ENCODE measurements at regions not wholly inside any gene's neighbourhood (a gene's known extent, or its start where the extent isn't known, plus 50 kb on each side); places are given as distances from the start of the nearest gene placed in this dataset.
A peak's percentile ranks its signal among the peaks of the same experiment; 100 is the strongest.

DNA sequence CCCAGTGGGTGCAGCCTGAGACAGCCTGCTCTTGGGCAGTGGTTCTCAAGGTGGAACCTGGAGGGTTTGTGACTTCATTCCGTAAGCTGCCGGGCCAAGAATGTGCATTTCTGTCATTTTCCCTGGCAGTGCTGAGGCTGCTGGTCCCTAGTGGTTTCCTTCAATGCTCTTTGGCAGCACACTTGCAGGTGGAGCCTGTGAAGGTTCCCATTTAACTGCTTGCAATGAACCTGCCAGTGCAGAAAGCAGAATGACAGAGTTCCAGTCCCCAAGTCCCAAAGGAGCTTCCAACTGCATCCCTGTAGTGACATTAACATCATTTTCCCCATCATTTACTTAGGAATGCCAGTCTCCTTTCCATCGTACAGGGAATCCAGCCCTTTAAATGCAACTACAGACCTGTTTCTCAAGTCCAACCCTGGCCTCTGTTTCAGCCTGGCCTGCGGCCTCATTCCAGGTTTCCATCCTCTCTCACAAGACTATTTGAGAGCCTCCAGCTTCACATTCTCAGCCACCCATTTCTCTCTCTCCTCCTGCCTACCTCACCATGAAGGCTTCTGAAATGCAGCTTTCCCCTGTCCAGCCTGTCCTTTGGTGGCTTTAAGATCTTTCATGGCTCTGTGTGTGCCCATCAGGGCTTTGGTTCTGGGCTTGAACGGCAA is 149.7 kb upstream of the GGTLC1 start:
- DNase-seq (ENCODE audit: low spot score), result no peak

DNA sequence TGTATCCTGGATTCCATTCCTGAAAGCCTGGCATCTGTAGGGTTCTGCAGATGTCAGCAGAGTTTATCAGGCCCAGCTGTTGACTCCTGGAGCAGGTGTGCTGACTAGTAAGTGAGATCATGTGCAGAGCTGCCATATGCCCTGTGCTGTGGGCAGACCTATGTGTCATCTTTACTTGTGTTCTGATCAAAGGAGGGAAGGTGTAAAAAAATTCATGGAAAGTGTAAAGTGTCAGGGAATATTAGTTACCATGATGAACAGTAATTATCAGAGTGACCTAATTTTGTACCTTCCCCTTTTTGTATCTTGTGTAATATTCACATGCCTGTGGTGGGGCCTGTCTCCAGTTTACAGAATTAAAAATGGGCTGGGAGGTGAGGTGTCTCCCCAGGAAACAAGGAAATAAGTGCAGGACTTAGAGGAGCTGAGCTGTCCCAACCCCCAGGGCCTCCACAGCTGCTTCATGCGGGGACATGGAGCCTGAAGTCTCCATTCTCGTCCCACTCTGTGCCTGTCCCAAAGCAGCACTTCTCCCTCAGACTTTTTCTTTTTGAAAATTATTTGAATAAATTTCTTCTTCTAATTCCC is 148.2 kb upstream of the GGTLC1 start:
- DNase-seq (ENCODE audit: low spot score), result no peak

DNA sequence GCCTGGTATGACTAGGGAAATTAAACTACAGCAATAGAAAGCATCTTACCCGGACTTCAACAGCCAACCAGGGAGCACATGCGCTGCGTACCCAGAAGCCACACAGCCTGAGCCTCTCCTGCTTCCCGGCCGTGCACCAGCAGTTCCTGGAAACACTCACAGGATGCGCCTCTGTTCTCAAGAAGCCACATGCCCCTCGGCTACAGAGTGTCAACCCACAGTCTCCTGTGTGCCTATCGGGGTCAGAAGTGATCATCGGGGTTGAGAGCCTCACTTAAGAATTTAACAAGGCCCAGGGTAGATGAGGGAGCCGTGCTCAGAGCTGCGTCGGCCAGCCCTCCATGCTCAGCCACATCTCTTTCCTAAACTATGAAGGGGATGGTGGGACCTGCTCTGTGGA is 147.2 kb upstream of the GGTLC1 start:
- peak; percentile 20 for DNase-seq (ENCODE audit: low spot score)

DNA sequence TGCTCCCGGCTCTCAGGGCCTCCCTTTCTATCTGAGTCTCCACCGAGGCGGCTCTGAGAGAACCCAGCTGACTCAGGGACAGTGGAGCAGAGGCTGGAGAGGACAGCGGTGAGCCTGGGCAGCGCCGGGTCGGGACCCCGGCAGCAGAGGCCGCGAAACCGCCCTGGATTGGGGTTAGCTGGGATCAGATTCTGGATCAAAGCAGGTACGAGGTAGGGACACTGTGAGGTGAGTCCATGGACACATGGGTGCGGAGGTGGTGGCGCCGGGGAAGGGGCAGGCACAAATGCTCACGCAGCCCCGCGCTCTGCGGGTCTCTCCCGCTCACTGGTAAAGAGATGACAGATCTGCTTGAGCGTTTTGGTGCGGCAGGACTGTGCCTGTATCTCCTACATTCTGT is 146.4 kb upstream of the GGTLC1 start:
- DNase-seq (ENCODE audit: low spot score), result no peak

DNA sequence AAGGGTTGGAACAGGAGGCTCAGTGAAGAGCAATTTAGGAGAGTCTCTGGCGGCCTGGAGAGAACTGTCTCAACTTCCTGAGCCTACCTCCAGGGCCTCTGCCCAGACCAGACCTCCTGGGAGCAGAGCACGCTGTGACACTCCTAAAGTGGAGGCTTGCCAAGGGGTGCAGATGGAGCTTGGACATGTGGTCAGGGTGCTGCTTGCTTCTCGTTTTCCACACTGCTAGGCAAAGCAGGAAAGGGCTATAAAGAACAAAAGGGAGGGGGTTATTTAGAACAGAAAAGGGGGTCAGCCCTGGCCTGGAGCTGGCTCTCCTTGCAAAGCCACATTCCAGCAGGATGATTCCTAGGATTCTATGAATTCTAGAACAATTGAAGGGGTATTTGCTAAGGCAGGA is 145.7 kb upstream of the GGTLC1 start:
- DNase-seq (ENCODE audit: low spot score), result no peak

DNA sequence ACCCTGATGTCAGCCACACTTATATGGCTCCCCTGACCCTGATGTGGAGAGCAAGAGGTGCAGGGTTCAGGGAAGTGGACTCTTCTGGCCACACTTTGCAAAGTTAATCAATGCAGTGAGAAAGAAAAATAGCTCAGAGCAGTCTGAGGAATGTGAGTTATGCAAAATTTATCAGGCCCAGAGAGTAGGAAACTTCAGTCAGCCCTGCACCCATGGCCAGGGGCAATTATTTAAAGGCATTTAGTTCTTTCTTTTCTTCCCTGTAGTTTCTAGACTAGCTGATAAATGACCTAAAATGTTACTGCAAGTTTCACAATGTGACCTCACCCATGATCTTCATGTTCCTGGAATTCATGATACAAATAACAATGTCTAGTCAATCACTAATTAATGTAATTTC is 143.7 kb upstream of the GGTLC1 start:
- no peak for DNase-seq (ENCODE audit: low spot score)

DNA sequence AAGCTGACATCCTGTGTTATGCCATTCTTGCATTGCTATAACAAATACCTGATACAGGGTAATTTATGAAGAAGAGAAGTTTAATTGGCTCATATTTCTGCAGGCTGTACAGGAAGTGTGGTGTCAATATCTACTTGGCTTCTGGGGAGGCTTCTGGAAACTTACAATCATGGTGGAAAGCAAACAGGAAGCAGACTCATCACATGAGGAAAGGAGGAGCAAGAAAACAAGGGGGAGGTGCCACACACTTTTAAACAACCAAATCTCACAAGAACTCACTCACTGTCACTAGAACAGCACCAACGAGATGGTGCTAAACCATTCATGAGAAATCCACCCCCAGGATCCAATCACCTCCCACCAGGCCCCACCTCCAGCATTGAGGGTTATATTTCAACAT is 143.1 kb upstream of the GGTLC1 start:
- no peak for DNase-seq (ENCODE audit: low spot score)

DNA sequence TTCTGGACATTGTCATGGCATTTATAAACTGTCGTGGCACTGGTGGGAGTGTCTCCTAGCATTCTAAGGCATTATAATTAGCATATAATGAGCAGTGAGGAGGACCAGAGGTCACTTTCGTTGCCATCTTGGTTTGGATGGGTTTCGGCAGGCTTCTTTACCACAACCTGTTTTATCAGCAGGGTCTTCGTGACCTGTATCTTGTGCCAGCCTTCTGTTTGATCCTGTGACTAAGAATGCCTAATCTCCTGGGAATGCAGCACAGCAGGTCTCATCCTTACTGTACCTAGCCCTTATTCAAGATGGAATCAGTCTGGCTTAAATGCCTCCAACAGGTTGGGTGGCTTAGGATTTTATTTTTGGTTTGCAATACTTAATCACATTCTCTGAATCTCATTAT is 142.7 kb upstream of the GGTLC1 start:
- DNase-seq (ENCODE audit: low spot score), result no peak

DNA sequence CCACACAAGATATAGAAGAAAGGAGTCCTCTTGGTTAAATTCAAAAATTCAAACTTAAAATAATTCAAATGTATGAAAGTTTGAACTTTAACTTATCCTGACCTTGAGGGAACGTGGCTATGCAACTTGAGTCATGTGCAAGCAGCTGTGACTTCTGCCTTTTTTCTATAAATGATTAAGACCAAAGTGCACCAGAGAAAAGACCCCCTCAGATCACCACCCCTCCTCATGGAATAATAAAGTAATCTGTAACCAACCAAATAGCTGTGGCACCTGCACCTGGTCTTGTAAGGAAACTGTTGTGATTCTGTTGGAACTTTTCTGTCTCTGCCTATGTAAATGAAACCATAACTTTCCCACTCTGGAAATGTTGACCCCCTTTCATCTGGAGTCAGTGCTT is 141.1 kb upstream of the GGTLC1 start:
- DNase-seq (ENCODE audit: low spot score), result no peak

DNA sequence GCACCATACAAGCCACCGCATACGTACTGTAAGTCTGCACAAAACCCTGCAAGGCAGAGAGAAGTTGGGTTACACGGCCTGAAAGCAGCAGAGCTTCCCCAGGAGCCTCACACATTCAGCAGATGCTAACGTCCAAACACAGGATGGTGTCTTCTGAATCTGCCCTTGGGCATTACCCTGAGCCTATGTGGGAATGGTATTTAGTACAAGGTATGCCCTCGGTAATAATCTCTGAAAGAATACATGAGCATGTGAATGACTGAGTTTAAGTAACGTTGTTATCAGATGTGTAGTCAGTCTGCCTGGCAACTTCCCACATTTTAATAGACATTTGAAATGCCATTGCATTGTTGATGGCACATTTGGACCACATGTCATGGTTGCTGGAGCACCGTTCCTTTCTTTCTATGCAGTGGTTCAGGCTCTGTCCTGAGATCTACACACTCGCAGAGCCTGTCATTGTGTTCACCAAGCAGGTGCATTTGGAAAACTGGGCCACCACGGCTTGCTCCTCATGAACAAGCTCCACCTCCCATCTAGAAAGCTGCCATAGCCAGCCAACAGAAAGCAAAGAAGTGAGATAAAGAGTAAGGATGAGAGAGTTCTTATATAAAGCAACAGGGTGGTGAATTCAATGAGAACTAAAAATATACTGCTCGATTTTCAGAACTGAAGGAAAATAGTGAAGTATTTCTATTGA is 136.5 kb upstream of the GGTLC1 start:
- DNase-seq (ENCODE audit: low spot score), result no peak

DNA sequence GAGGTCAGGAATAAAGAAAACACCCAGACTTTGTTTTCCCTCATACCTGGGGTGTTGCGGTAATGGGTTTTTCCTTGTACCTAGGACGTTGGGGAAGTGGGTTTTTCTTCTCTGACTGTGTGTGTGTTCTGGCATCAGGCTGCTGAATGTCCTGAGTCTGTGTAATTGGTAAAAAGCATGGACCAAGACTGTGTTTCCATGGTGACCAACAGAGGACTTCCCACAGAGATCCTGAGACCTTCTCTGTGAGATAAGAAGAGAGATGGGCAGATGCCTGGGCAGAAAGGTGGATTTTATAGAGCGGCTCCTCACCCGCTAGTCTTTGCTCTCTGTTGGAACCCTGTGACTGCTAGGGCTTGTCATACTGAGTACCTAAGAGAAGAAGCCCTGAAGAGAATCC is 135.4 kb upstream of the GGTLC1 start:
- DNase-seq (ENCODE audit: low spot score), result no peak

DNA sequence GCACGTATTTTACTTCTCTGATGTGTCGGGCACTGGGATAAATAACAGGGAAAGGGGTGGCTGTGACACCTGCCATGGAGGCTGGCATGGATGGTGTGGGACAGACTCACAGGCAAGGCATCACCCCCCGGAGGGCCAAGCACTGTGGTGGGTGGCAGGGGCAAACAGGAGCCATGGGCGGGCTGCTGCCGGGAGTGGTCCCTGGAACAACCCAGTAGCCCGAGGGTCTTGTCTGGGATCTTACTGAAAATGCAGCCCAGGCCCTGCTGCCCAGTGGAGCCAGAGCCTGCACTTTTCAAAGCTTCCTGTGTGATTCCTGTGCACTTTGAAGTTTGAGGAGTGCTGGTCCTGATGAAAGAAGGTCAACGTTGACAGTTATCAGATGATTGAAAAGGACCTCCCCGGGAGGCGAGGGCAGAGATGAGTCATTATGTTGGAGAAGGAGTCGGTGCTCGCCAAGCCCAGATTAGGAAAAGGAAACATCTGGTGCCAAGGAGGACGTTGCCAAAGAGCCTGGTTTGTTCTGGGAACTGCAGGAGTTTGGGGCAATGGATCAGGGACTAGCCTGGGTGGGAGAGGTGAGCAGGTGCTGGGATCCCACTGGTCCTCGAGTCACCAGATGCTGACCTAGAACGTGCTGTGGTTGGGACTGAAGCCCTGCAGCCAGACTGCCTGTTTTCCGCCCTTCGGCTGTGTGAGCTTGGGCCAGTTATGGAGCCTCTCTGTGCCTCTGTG is 130.0 kb upstream of the GGTLC1 start:
- DNase-seq (ENCODE audit: low spot score), result no peak

DNA sequence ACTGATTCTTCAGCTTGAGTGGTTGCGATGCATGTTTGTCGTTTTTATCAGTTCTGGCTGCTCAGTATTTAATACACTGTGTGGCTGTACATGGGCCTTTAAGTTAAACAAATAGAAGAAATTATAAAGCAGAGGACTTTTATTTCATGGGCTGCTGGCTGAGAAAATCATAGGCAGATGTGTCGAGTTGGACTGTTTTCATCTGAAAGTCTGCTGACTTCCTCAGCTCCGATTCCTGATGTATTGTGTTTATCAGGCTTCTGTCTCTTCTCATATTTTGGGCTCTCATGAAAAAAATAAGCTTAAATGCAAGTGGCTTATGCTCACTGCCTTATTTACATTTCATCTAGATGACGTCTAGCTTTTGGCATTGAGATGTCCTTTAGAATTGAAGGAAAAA is 129.5 kb upstream of the GGTLC1 start:
- DNase-seq (ENCODE audit: low spot score), result no peak

DNA sequence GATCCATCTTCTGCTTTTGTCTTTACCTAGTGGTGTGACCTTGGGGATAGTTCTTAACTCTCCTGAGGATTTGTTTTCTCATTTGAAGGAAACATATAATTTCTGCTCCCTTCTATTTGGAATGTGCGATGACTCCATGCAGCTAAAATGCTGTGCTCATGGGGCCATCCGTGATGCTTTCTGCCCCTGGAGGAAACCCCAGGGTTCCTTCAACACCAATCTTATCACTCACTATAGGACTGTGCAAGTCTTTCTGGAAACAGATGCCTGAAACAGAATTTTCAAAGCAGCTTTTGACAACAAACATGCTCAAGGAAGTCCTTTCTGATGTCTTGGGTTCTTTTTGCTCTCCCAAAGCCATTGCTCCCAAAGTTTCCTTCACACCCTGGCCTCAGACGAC is 128.8 kb upstream of the GGTLC1 start:
- DNase-seq (ENCODE audit: low spot score), result no peak

DNA sequence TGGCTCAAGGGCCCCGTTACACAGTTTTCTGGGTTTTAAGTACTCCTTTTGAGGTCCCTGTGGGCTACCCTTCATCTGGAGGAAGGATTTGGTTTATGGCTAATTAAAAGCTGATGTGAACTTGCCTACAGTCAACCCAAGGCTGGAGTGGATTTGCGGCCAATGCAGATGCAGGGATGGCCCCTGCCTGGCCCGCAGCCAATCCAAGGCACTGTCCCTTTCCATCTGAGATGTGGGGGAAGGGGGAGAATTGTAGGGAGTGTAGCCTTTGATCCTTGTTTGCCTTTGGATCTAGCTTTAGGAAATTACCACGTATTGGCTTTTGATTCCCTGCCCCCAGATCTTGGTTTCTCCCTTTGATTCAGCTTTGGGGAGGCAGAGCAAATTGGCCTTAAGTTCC is 128.0 kb upstream of the GGTLC1 start:
- no peak for DNase-seq (ENCODE audit: low spot score)

DNA sequence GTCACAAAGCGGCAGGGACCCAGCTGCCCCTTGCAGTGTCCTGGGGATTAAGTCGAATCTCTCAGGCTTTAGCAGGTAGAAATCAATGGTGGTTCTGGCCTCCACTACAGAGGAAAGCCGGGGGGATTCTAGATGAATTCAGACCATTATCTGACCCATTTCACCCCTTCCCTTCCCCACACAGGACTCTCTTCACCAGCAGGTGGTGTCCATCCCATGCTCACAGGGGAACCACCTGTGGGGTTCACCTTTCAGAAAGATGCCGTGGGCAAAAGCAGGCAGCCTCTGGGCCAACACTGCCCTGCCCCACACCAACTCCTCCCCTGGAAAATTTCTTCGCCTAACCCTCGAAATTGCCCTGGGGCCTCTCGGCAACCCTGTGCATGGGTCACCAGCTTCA is 123.8 kb upstream of the GGTLC1 start:
- DNase-seq (ENCODE audit: low spot score), result no peak

DNA sequence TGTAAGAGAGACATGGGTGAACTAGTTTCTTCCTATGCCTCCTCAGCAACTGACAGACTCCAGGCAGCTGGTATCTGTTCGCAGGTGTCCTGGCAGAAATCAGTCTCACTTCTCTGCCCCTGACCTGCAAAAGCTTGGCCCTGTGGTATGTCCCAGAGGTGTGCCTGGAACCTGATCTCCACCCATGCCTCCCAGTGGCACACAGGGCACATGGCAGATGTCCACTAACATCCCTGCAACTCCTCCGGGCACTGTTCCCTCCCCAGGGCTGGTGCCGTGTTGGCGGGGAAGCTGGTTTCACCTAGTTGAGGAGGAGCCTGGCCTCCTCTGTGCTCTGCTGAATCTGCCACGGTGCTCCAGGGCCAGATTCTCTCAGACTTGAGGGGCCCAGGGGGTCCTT is 123.3 kb upstream of the GGTLC1 start:
- DNase-seq (ENCODE audit: low spot score), result no peak

DNA sequence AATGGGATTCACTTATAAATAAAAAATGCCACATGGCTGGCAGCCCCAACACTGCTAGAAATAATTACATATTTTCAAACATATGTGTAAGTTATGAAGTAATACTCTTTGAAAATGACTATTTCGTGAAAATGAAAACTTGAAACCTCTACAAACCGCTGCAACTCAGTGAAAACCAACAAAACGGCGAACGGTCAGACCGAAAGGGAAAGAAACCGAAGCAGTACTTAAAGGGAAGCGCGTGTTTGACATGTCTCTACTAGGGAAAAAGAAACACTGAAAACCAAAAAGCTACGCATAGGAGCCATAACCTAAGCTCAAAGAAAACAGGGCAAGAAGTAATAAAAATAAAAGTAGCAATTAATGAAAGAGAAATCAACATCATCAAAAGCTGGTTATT is 121.0 kb upstream of the GGTLC1 start:
- DNase-seq (ENCODE audit: low spot score), result no peak

DNA sequence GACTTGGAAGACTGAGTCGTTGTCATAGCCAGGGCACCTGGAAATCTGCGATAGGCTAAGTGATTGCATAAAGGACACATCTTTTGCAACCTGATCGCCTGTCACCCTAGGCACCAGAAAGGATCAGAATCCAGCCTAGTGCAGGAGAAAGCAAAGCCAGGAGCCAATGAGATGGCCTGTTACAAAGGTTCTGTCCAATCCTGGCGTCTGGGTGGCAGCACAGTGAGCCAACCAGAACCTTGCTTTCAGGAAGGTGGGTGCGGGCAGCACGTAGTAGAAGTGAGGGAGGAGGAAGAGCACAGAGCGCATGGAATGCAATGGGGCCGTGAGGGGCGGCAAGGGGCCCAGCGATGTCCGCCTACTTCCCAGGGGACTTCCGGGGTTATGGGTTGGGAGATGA is 120.4 kb upstream of the GGTLC1 start:
- peak; percentile 60 for DNase-seq (ENCODE audit: low spot score)

DNA sequence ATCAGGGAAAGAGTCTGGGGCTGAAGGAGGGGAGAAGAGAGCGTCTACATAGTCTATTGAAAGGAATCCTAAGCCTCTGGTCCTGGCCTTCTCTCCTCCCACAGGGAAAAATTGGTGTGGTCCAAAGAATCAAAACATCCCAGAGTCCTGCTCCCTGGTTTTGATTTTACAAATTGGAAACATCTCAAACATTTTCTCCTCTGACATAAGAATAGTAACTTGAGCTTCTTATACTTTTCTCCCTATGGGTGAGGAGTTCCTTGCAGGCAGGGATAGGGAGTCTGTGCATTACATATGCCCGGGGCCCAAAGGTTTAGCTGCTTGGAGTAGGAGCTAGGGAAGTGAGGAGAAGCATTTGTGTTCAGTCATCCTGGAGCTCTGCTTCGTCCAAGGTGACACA is 120.0 kb upstream of the GGTLC1 start:
- DNase-seq (ENCODE audit: low spot score), result no peak

DNA sequence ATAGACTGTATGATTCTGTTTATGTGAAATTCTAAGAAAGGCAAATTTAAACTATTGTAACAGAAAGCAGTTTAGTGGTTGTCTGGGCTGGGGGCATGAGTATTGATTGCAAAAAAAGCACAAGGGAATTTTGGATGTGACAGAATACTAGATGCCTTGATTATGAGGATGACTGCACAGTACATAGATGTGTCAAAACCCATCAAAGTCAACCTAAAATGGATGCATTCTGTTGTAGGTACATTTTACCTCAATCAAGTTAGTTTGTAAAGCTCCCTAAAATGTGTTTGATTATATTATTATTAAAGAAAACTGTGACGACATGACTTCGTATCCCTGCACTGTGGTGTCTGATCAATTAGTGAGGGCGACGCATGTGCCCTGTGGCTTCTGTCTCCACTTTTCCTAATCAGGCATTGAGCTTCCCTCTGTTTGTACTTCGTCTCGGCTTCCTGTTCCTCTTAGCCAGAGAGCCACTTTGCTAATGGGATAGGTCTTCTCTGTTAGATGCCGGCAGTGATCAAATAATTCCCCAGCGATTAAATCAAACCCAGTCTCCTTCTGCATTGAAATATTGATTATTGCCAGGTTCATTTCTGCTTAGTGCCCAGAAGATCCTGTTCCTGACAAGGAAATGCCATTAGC is 118.3 kb upstream of the GGTLC1 start:
- DNase-seq (ENCODE audit: low spot score), result no peak

DNA sequence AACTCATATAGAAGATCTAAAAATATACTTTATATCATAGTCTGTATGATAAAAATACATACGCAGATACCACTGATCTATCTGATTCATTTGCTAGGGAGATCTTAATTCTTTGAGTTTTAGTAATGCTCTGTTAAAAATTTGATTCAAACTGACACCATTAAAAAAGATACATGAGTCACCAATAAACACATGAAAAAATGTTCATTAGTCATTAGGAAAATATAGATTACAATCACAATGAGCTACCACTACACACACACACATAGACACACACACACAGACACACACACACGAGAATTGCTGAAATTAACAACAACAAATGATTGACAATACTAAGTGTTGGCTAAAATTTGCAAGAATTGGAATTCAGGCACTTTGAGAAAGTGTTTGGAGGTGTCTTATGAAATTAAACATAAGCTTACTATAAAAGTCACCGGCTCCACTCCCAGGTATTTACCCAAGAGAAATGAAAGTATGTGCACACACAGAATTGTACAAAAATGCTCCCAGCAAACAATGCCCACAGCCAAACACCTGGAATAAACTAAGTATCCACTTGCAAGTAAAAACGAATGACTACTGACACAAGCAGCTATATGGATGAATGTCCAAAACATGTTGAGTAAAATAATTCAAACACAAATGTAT is 117.7 kb upstream of the GGTLC1 start:
- DNase-seq (ENCODE audit: low spot score), result no peak

Measured in CD4-positive, alpha-beta T cell treated with Interleukin-15 for 4 hours (primary cell).